ENCODE measurements at regions not wholly inside any gene's neighbourhood (a gene's known extent, or its start where the extent isn't known, plus 50 kb on each side); places are given as distances from the start of the nearest gene placed in this dataset.

DNA sequence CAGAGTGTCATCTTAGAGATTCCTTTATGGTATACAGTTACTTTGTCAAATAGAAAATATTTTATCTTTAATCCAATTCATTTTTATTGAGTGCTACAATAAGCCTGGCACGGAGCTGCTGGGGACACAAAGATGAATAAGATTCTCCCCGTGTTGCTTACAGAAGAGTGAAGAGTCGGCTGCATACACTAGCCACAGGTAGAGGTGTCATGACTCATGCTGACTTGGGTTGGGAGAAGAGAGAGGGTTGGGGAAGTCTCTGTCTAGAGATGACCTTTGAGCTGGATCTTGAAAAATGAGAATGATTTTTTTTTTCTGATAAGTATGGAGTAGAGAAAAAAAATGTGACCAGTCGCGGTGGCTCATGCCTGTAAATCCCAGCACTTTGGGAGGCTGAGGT, 289.9 kb upstream of the CELF2 start:
- H3K4me3 ChIP-seq (ENCODE audit: insufficient read depth, low read depth, low read length), result no peak overlapping the region
- H3K18ac ChIP-seq (ENCODE audit: low read depth, low read length), result no peak overlapping the region
- H3K79me1 ChIP-seq (ENCODE audit: low read depth in 1 of 2, low read length in 2 of 2), result no peaks in the 10 kb centered on the region
- no peak overlapping the region for H2AFZ ChIP-seq (replicated peaks; ENCODE audit: low read length, poor library complexity)
- intact Hi-C loops (cut with micrococcal nuclease), result no loop called here
- dilution Hi-C loops (cut with HindIII; ENCODE audit: low sequenced_read_pairs, unreplicated experiment), result no loop called here
- no peaks in the 10 kb centered on the region for H3K9me1 ChIP-seq (ENCODE audit: insufficient read depth, low read length)
- H4K91ac ChIP-seq (ENCODE audit: insufficient read depth, low read depth, low read length), result no peak overlapping the region
- no peak overlapping the region for H3K14ac ChIP-seq (replicated peaks; ENCODE audit: low read depth, low read length)
- no peak overlapping the region for H2AK9ac ChIP-seq (replicated peaks; ENCODE audit: low read depth, low read length, poor library complexity)
- no TSS peak for BruUV-seq (replicated peaks)
- in situ Hi-C loops (cut with MboI; ENCODE audit: low sequenced_read_pairs), result no loop called here
- TF ChIP-seq CHD1 (IDR thresholded peaks at IDR 0.05; ENCODE audit: low read depth, low read length) (no peak), POLR2A (IDR thresholded peaks at IDR 0.05; ENCODE audit: low read depth, low read length) (no peak), USF2 (IDR thresholded peaks at IDR 0.05; ENCODE audit: low read depth, low read length) (no peak)
- no peak overlapping the region for H3K56ac ChIP-seq (ENCODE audit: extremely low read depth, insufficient read depth, low read length)
- no peak overlapping the region for H3K4ac ChIP-seq (ENCODE audit: low read depth, low read length)
- ATAC-seq (ENCODE audit: low read depth) (no peak), DNase-seq (no peak)
- no peak overlapping the region for H3K27ac ChIP-seq (ENCODE audit: insufficient read depth, low read length)
- no peak overlapping the region for H4K8ac ChIP-seq (ENCODE audit: low read depth in 2 of 2, low read length in 2 of 2)
- CTCF ChIA-PET, result interaction anchor here (0.7 kb wide), 2 partner anchors 558 to 1017 kb away, joined by 5 to 6 read pairs; no protein-coding TSS in a partner anchor
- no peak overlapping the region for H3K4me2 ChIP-seq (ENCODE audit: low read depth, low read length)
- no peak overlapping the region for H2BK120ac ChIP-seq (ENCODE audit: low read depth, low read length)
- H3K4me1 ChIP-seq (ENCODE audit: control insufficient read depth, insufficient read depth, low read length), result no peaks in the 10 kb centered on the region
- H3K23ac ChIP-seq (ENCODE audit: low read depth, low read length), result no peak overlapping the region
- H2BK15ac ChIP-seq (ENCODE audit: low read depth, low read length), result no peak overlapping the region
- H4K5ac ChIP-seq (ENCODE audit: low read depth, low read length), result no peak overlapping the region
- no peaks in the 10 kb centered on the region; the same call in 1 of the 2 replicates for H3K27me3 ChIP-seq (ENCODE audit: control insufficient read depth, insufficient read depth, low read length)
- 83% methylated on average over 1 of the region's 5 CpGs; no CpG with 5 or more reads in 1 of the 2 experiments for WGBS, 2 experiments (ENCODE audit: extremely low coverage in 2 of 2, insufficient read length in 1 of 2)
- no peak overlapping the region for H2AK5ac ChIP-seq (ENCODE audit: low read depth, low read length)
- no peak overlapping the region for H2BK5ac ChIP-seq (ENCODE audit: low read depth, low read length, poor library complexity, severe bottlenecking)
- H2BK20ac ChIP-seq (ENCODE audit: low read depth, low read length), result no peak overlapping the region
- no peaks in the 10 kb centered on the region for H3K9me3 ChIP-seq (ENCODE audit: control insufficient read depth, insufficient read depth, low read length)
- POLR2A ChIA-PET (ENCODE audit: unreplicated experiment), result no interaction called here
- no peaks in the 10 kb centered on the region for H4K20me1 ChIP-seq (ENCODE audit: insufficient read depth, low read length)
- H3K9ac ChIP-seq (ENCODE audit: low read depth, low read length), result no peak overlapping the region
- H3K36me3 ChIP-seq (ENCODE audit: control insufficient read depth, insufficient read depth, low read length), result no peaks in the 10 kb centered on the region

Data from IMR-90 (cell line).